ENCODE measurements at regions not wholly inside any gene's neighbourhood (a gene's known extent, or its start where the extent isn't known, plus 50 kb on each side); places are given as distances from the start of the nearest gene placed in this dataset.
"Not testable (repeated sequence)": the region's sequence is repeated elsewhere in the genome, so short reads cannot be mapped to it uniquely, and the experiment has no call there.

GRCh38 chr5:126015235-126016181, 407.7 kb upstream of the GRAMD2B start:
- no peak for DNase-seq (ENCODE audit: low spot score)

GRCh38 chr5:126016256-126016655, 407.0 kb upstream of the GRAMD2B start:
- DNase-seq (ENCODE audit: low spot score): no peak

GRCh38 chr5:126017096-126017495, 406.1 kb upstream of the GRAMD2B start:
- DNase-seq (ENCODE audit: low spot score): no peak

- DNase-seq (ENCODE audit: low spot score): no peak
These were observed 402.4 kb upstream of the GRAMD2B start for GRCh38 chr5:126020770-126021169.

GRCh38 chr5:126023994-126024441, 399.2 kb upstream of the GRAMD2B start:
- no peak for DNase-seq (ENCODE audit: low spot score)

- DNase-seq (ENCODE audit: low spot score): no peak
These were observed 396.1 kb upstream of the GRAMD2B start for GRCh38 chr5:126027149-126027548.

- no peak for DNase-seq (ENCODE audit: low spot score)
These were observed 395.6 kb upstream of the GRAMD2B start for GRCh38 chr5:126027652-126028051.

- no peak for DNase-seq (ENCODE audit: low spot score)
These were observed 394.9 kb upstream of the GRAMD2B start for GRCh38 chr5:126028336-126028735.

GRCh38 chr5:126029282-126029681, 393.9 kb upstream of the GRAMD2B start:
- not testable (repeated sequence) for DNase-seq (ENCODE audit: low spot score)

GRCh38 chr5:126030698-126031097, 392.5 kb upstream of the GRAMD2B start:
- DNase-seq (ENCODE audit: low spot score): no peak

GRCh38 chr5:126031989-126032716, 391.1 kb upstream of the GRAMD2B start:
- DNase-seq (ENCODE audit: low spot score): no peak

GRCh38 chr5:126043688-126044087, 379.5 kb upstream of the GRAMD2B start:
- no peak for DNase-seq (ENCODE audit: low spot score)

- no peak for DNase-seq (ENCODE audit: low spot score)
These were observed 379.0 kb upstream of the GRAMD2B start for GRCh38 chr5:126044111-126044668.

GRCh38 chr5:126044931-126045565, 378.2 kb upstream of the GRAMD2B start:
- no peak for DNase-seq (ENCODE audit: low spot score)

GRCh38 chr5:126046318-126046717, 376.9 kb upstream of the GRAMD2B start:
- no peak for DNase-seq (ENCODE audit: low spot score)

- DNase-seq (ENCODE audit: low spot score): no peak
These were observed 376.2 kb upstream of the GRAMD2B start for GRCh38 chr5:126046846-126047571.

GRCh38 chr5:126052120-126052519, 371.1 kb upstream of the GRAMD2B start:
- DNase-seq (ENCODE audit: low spot score): no peak

- DNase-seq (ENCODE audit: low spot score): no peak
These were observed 370.4 kb upstream of the GRAMD2B start for GRCh38 chr5:126052791-126053190.

GRCh38 chr5:126053630-126054029, 369.6 kb upstream of the GRAMD2B start:
- DNase-seq (ENCODE audit: low spot score): no peak

GRCh38 chr5:126054577-126055347, 368.4 kb upstream of the GRAMD2B start:
- DNase-seq (ENCODE audit: low spot score): no peak

GRCh38 chr5:126055348-126055729, 367.9 kb upstream of the GRAMD2B start:
- DNase-seq (ENCODE audit: low spot score): no peak
